BJ (cell line): ENCODE measurements at regions not wholly inside any gene's neighbourhood (a gene's known extent, or its start where the extent isn't known, plus 50 kb on each side); places are given as distances from the start of the nearest gene placed in this dataset.

Experiments
- CTCF ChIA-PET: fragments of 350-600 bp; formaldehyde crosslinking; extraction: SDS; loops from one replicate; lab custom pipeline; 2021; ENCODE audit warnings: antibody characterized with exemption, inconsistent platforms; lab: Yijun Ruan, JAX
- POLR2A ChIA-PET: fragments of 300-600 bp; sonication (Branson Sonifier 250); formaldehyde crosslinking; extraction: SDS; loops from one replicate; lab custom pipeline; 2021; ENCODE audit warnings: antibody characterized with exemption; lab: Charles Lee
- DNase-seq: peaks from one replicate; pipeline ENCODE4 v3.0.0-alpha.2; 2011; ENCODE audit warnings: low read depth
- H3K27me3 ChIP-seq: 2 replicates; pipeline ENCODE4 v1.6.0; 2011; ENCODE audit warnings: low read length; ENCODE audit not compliant: control insufficient read depth, insufficient read depth
- H3K36me3 ChIP-seq: 2 replicates; pipeline ENCODE4 v1.5.1; 2011; ENCODE audit warnings: low read length; ENCODE audit not compliant: control insufficient read depth, insufficient read depth
- H3K4me3 ChIP-seq: 2 replicates; pipeline ENCODE4 v1.5.1; 2011; ENCODE audit warnings: low read depth, mild to moderate bottlenecking, control low read depth, low read length
- CTCF ChIP-seq: IDR thresholded peaks from 2 replicates; pipeline ENCODE4 v1.5.1; 2011; ENCODE audit warnings: low read depth, mild to moderate bottlenecking, control low read depth, inconsistent platforms, low read length, moderate library complexity; ENCODE audit not compliant: insufficient read depth

- DNase-seq, result no peak
- POLR2A ChIA-PET, result no interaction called here
- no peak overlapping the region for H3K4me3 ChIP-seq
- H3K27me3 ChIP-seq, result no peaks in the 10 kb centered on the region
- TF ChIP-seq CTCF, result no peak
- CTCF ChIA-PET, result interaction anchor here (1.0 kb wide), 1 partner anchor 9 kb away, joined by 3 read pairs; no protein-coding TSS in a partner anchor
- no peaks in the 10 kb centered on the region for H3K36me3 ChIP-seq
Measured at GRCh38 chr3:144369129-144369879, 397.7 kb downstream of the DIPK2A start.

- no peak for TF ChIP-seq CTCF
- no peak for DNase-seq
- Histone ChIP-seq H3K27me3 (peaks cover 2% of the 10 kb centered on the region; the same call in 1 of the 2 replicates), H3K36me3 (no peaks in the 10 kb centered on the region), H3K4me3 (no peak overlapping the region)
- POLR2A ChIA-PET, result no interaction called here
- CTCF ChIA-PET, result interaction anchor here (1.0 kb wide), 1 partner anchor 14 kb away, joined by 3 read pairs; no protein-coding TSS in a partner anchor
Measured at GRCh38 chr3:144375088-144375487, 403.5 kb downstream of the DIPK2A start.

DNA sequence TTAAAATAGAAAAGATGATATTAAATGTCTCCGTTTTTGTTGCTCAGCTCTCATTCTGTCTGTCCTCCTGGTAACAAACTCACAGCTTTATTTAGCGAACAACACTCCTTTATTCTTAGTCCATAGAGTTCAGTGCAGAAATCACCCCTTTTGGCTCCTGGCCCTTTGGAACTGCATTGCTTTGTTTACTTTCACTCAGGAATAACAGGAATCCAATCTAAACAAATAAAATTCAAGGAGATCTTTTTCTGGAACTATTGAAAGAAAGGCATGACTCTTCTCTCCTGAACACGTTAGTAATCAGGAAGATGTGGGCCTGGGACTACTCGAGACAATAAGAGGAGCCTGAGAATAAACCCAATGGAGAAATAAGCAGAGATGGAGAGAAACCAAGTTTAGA is 409.2 kb downstream of the DIPK2A start:
- no peak for DNase-seq
- no peak for TF ChIP-seq CTCF
- H3K36me3 ChIP-seq, result no peaks in the 10 kb centered on the region
- ChIA-PET POLR2A (no interaction called here), CTCF (no interaction called here)
- peaks cover under 1% of the 10 kb centered on the region; the same call in 1 of the 2 replicates for H3K27me3 ChIP-seq
- no peak overlapping the region for H3K4me3 ChIP-seq

- ChIA-PET CTCF (no interaction called here), POLR2A (no interaction called here)
Measured at GRCh38 chr3:144381607-144382006, 410.0 kb downstream of the DIPK2A start.

More at GRCh38 chr3:144381607-144382006, 410.0 kb downstream of the DIPK2A start:
- H3K4me3 ChIP-seq, result no peak overlapping the region
- DNase-seq, result no peak
- TF ChIP-seq CTCF, result no peak
- H3K27me3 ChIP-seq, result no peaks in the 10 kb centered on the region
- H3K36me3 ChIP-seq, result no peaks in the 10 kb centered on the region
